Activated CD4-positive, alpha-beta T cell treated with anti-CD3 and anti-CD28 coated beads, Interleukin-2, Interleukin-4, amounts not matched to agents 100 ng/mL and 50 ng/mL, durations not matched to agents 16 hours and 8 hours (primary cell): ENCODE measurements at regions not wholly inside any gene's neighbourhood (a gene's known extent, or its start where the extent isn't known, plus 50 kb on each side); places are given as distances from the start of the nearest gene placed in this dataset.

ENCODE experiments used
- DNase-seq: peaks from one replicate; pipeline ENCODE4 v3.0.0-alpha.2; 2020; ENCODE audit warnings: low spot score

DNA sequence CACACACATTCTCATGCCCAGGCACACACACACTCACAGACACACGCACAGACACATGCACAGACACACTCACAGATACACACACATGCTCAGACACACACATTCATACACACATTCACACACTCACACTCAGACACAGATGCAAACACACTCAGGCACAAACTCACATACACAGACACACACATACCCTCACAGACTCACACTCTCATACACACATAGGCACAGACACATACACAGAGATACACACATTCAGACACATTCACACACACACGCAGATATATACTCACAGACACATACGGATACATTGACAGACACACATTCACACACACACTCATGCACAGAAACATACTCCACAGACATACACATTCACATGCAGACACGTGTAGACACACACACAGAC lies 89.6 kb downstream of the RBFOX3 start:
- DNase-seq = no peak

DNA sequence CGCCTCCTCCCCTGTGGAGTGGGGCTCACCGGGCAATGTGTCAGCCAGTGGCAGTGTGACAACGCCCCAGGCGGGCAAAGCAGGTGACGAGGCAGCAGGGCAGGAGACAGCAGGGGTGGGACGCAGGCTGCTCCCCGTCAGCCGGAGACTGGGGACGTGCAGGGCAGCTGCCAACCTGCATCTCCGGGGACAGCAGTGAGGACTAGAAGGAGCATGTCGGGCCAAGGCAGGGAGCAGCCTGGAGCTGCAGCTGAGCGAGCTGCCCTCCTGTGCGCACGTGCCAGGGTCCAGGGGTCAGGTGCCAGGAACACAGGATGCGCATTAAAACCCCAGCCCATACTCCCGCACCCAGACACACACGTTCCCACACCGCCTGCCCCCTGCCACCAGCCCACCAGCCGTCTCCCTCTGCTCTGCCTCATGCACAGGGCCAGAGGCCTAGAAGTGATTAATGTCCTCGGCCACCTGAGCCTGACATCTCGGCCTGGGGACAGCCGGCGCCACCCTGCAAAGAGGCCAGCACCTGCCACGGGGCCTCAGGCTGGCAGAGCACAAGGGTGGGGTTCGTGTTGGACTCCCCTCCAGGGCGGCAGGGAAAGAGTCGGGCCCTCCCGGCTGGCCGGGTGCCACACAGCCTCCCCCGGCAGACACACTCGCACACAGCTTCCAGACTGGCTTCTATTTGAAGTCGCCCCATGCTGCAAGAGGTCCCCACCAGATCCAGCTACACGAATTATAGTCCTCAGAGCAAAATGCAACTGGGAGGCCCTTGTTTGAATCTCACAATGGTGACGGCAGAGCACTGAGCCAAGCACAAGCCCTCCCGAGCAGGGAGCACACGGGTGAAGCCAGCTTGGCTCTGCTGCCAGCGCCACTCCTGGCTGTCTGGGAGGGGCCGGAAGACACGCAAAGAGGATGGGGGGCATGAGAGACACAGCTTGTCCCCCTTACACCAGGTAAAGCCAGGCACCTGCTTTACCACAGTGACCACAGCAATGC lies 90.4 kb downstream of the RBFOX3 start:
- no peak for DNase-seq

DNA sequence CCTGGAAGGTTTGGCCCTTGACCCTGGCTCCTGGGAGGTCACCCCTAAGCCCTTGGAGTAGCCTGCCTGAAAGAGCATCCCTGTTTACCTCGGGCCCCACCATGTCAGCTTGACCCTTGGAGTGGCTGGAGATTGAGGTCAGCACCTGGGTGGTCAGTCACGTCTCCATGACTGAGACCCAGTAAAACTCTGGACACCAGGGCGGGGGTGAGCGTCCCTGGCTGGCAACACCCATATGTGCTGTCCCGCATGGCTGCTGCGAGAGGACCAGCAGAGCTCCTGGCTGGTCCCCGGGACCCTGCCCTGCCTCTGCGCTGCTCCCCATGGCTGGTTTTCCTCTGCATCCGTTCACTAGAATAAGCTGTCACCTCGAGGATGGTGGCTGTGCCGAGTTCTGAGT lies 91.2 kb downstream of the RBFOX3 start:
- no peak for DNase-seq

DNA sequence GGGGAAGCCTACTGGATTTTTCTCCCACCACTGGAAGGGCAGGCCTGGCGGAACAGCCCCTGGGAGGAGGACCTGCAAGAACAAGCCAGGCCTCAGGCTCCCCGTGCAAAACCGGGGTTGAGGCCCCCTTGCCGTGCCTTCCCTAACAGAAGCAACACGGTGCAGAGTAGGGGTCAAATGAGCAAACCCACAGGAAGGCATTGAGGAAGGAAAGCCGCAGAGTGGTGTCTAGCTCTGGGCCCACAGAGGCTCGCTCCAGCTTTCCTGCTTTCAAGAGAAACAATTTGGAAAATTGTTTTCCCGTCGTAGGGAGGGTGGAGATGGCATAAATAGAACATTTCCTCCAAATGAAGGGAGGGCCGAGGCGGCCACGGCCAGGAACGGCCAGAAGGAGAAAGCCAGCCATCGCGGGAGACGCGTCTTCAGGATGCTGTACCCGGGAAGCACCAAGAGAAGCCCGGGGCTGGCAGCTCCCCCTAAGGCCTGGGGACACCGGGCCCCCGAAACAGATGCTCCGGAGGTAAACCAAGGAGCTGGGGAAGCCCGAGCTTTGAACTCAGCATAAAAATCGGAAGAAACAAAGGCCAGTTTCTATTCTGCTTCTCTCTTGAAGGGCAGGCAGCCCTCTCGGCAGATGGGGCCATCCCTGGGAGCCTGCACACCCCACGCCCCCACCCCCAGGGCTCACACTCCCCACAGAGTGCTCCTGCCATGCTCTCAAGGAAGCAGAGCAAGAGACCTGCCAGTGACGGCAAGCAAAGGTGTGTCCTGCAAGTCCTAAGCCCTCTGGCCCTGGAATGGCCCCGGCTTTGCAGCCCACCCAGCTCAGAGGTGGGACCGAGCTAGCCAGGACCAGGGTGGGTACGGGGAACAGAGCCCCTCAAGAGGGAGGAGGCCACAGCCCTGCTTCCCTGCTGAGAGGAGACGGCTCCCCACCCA lies 92.0 kb downstream of the RBFOX3 start:
- no peak for DNase-seq

DNA sequence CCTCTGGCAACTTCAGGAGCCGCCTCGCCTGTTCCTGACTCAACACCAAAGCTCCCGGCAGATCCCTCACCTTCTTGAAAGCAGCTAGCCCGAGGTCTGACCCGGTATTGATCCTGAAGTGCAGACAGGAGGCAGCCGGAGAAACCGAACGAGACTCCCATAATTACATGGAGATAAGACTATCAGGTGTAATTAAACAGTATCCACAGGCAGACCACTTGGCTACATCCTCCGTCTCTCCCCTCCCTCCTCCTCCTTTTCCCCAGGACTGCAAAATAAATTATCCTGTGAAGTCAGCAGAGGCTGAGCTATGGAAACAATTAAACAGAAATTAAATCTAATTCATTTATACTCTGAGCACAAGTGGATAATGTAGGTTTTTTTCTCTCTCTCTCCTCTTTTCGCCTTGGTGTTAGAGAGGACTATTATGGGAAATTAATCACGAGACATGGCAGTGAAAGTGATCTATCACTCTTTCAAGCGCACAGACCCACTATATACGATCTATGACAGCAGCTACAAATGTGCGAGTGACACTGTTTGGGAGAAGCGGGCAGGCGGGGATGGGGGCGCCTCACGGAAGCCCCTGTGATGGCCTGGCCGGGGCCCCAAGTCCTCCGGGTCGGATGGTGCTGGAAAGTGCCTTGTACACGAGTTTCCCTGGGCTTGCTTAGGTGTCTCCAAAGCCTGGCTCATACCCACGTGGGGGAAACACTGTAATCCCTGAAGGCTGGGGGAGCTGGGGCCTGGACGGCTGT lies 92.8 kb downstream of the RBFOX3 start:
- DNase-seq = no peak

DNA sequence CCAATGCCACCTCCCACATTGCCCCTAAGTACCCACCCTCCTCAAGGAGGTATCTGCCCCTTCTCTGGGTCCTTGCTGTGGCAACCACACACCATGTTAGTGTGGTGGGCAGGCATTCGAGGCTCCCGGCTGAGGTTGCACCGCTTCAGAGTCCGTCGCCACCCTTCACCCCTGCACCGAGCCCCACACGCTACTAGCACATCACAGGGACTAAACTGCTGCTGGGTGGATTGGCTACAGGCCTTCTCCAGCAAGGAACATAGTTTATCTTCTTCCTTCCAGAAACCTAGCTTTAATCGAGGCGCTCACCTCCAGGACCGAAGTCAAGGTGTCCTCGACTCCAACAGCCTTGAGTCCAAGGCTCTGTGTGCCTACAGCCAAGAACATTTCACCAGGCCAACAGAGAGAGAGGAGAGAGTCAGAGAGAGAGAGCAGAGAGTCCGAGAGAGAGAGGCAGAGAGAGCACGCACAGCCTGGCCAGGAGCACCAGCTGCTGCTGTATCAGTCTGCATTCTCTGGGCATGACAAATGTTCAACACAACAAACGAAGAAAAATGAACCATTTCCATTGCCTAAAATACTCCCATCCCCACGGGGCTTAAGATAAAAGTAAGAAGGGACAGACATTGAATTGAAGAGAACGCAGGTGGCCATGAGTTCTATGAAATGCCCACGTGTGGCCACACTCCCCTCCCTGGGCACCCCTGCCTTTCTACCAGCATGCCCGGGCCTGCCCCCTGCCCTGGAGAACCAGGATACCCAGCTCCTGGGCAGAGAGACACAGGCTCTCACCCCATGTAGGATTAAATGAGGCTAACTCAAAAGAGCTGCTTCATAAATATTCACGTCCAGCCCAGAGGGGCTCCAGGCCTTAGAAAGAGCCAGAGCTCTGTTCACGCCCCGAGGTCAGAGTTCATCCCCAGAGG lies 94.9 kb downstream of the RBFOX3 start:
- no peak for DNase-seq

DNA sequence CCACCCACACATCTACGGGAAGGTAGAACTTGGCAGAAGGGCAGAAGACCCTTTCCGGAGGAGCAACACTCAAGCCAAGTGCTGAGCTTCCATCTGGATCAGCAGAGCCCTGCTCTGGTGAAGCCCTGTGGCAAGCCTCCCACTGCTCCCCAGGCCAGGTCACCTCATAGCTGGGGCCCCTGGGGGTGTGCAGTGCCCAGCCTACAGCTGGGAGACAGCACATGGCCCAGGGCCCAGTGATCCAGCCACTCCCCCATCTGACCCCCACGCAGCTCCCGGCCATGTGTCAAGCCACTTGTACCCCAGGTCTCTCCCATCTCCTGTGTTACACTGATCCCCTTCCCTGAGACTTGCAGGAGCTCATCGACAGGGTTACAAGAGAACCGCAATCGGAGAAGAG lies 95.7 kb downstream of the RBFOX3 start:
- no peak for DNase-seq

DNA sequence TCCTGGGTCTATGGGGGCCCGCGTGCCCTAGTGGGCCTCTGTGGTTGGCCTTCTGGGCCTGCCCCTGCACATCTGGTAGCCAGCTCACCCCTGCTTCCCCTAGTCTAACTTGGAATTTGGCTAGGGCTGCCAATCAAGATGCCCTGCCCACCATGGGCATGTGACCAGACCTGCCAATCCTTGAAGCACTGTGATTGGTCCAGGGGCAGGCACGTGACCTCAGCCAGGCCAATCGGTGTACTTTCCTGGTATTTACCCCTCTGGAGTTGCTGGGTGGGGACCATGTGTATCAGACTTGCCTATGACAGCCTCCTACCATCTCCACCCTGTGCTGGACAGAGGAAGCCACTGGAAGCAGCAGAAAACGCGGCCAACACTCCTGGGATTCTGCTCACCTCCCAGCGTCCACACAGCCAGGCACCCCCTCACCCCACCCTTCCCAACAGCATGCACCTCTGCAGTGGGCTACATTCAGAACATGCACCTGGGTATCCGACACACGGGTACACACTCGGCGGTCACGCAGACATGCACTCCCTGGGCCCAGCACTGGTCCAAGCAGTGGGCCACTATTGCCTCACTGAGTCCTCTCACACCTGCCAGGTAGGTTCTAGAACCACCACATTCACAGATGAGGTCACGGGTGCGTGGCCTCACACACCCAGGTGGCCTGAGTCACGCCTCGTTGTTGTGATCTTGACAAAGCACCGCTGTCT lies 96.9 kb downstream of the RBFOX3 start:
- no peak for DNase-seq

DNA sequence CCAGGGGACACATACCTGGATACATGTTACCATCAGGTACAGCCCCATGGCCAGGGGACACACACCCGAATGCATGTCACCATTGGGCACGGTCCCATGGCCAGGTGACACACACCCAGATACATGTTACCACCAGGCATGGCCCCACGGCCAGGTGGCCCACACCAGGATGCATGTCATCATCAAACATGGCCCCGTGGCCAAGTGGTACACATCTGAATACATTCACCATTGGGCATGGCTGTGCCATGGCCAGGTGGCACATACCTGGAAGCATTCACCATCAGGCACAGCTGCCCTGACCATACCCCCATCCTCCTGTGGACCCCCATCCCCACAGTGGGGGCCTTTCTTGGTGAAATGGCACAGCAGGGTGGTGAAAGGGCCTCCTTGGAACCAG lies 97.6 kb downstream of the RBFOX3 start:
- DNase-seq = no peak

DNA sequence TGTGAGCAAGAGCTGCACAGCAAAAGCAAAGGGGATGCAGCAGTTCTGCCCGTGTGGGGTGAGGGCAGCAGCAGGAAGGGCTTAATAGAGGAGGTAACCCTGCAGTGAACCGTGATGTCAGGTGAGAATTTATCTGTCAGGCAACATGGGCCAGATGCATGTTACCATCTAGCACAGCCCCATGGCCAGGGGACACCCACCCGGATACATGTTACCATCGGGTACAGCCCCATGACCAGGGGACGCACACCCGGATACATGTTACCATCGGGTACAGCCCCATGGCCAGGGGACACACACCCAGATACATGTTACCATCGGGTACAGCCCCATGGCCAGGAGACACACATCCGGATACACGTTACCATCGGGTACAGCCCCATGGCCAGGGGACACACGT lies 99.4 kb downstream of the RBFOX3 start:
- no peak for DNase-seq

DNA sequence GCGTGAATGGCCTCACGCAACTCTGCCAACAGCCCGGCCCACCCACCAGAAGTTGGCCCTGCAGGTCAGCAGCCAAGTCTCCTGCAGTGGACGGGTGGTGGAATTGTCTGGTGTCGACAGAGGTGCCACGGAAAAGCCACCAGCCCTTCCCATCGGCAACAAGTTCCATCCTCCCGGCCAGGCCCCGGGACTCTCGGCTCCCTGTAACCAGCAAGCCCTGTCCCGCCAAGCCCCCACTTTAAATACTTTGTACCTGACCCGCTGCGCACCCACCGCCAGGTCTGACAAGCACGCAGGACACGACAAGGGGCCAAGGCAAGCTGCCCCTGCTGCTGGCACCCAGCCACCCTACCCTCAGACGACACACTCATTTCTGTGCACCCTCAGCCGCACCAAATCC lies 100.8 kb downstream of the RBFOX3 start:
- no peak for DNase-seq

DNA sequence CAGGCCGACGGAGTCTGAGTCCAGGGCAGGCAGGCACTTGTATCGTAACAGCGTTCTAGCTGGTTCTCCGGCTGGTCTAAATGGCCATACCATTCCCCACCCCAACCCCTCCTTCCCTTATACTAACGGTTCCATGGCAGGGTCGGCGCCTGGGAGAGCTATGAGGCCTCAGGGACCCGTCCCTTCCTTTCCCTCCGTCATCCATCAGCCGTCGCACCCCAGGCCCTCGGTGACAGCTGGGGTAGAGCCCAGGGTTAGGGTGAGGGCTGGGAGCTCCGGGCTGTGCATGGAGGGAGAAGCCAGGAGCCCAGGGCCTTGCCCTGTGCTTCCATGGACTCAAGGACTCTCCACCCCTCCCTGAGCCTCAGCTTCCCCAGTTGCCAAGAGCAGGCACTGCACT lies 101.4 kb downstream of the RBFOX3 start:
- no peak for DNase-seq

DNA sequence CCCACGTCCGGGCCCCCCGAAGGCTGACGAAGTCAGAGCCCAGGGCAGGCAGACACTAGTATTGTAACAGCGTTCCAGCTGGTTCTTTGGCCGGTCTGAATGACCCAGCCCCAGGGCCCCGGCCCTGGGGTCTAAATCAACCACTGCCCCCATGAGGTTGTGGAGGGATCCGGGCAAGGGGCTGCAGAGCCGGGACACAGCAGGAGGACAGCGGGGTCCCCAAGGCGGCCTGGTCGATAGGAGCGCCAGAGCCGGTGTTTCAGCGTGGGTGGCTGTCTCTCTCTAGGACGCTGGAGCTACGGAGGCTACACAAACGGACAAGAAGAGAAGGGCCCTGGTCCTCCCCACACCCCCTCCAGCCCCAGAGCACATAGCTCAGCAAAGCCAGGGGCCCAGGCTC lies 101.8 kb downstream of the RBFOX3 start:
- DNase-seq = no peak

DNA sequence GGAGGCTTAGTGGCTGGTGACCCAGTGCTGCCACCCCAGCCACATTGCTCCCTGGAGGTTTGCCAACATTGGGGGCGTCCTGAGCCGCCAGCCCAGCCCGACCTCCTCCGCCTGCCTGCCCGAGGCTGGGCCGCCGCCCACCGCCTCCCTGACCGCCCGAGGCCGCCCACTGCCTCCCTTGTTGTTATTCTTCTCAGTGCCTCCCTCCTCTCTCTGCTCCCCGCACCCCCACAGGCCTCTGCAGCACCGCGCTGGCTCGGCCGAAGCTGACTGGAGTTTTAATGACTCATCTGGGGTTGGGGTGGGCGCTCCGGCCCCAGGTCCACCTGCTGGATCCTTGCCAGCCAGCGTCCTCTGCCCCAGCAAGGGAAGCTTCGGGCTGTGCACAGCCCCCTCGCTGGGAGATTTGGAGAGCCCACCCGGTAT lies 102.5 kb downstream of the RBFOX3 start:
- no peak for DNase-seq

DNA sequence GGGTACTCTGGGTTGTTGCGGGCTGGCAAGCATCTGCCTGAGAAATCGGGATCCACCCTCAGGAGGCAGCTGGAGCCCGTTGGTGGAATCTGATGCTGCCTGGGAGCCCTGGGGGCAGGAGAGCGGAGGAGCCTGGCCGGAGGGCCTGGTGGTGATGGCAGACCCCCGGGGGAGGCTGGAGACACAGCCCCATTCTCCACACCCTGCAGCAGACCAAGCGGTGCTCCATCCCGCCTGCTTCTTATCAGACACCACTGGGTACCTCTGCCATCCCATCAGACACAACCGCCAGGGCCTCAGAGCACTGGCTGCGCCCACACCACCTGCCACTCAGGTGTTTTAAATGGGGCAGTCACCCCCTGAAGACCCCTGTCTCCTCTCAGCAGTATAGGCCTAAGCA lies 103.9 kb downstream of the RBFOX3 start:
- no peak for DNase-seq

DNA sequence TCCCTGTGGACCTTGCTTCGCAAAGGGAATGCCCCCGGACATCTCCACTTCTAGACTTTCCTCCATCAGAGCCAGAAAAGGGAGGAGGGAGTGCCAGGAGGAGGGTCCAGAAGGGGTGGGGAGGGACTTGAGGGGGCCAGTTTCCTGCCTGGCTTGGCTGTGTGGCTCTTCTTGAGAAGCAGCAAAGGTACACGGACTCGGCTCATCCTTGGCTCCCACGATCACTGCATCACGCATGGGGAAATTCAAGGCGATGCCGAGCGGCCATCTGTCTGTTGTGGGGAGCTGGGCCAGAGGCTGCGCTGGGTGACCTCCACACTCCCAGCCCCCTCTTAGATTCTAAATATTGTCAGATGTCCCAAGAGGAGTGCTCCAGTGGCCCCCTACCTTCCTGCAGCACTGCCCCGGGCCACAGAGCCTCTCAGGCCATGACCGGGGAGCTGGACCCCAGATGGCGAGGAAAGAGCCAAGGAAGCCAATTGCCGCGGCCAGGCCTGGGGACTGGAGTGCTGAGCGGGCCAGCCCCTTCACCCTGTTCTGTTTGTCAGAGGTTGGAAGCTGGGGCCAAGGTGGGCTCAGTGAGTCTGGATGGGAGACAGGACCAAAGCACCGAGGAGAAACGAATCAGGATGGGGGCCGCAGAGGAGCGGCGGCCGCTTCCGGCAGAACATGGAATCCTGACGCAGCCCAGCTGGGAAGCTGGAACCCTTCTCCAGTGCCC lies 104.5 kb downstream of the RBFOX3 start:
- no peak for DNase-seq

DNA sequence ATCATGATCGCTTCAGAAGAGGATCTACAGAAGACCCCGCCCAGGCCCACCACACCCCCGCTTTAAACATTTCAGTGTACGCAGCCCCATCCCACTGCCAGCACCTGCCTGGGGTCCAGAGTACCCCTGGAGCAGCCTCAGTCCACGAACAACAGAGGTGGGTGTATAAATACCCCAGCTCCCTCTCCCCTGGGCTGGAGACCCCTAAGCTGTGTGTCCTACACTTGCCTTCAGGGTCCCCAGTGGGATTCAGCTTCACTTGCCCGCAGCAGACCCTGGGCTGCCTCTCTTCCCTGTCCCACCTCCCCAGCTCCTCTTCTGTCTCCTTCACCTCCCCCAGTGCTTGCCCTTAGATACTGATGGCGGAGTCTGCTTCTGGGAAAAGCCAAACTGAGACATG lies 105.7 kb downstream of the RBFOX3 start:
- DNase-seq = no peak

DNA sequence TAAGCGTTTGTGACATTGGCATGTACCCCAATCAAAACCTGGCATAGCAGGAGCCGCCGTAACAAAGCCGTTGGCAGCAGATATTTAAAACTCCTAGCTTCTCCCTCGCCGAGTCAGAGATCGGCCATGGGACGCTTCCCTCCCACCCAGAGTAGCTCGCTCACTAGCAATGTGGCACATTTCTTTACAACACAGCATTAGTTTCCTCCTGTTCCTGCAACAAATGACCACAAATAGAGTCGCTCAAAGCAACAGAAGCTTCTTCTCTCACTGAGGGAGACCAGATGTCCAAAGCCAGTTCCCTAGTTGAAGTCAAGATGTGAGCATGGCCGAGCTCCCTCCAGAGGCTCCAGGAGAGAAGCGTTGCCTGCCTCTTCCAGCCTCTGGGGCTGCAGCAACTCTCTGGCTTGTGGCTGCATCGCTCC lies 106.7 kb downstream of the RBFOX3 start:
- no peak for DNase-seq

DNA sequence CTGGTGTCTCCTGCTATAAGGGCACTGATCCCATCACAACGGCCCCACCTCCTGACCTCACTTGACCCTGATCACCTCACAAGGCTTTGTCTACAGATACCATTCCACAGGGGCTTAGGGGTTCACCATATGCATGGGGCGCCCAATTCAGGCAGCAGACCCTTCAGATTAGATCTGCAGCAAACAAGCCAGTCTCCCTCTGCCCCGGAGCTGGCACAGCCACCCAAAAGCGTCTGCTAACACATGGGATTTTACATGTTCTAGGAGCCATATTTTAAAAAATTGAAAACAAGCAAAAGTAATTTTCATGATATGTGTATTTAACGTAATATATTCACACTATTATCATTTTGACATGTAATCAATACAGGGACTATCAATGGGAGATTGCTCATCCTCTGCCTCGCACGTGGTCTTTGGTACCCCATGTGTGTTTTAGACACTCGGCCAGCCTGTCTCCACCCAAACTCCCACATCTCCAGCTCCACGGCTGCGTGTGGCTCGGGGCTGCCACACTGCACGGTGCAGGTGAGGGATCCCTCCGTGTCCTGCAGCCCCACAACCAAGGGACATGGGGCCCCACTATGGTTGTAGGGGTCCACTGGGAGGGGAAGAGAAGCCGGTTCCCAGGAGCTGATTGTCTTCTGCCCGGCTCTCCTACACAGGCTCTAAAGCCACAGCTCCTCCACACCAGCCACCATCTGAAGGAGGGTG lies 107.6 kb downstream of the RBFOX3 start:
- no peak for DNase-seq
